Rectal smooth muscle tissue (tissue), 1 donor: ENCODE measurements at regions not wholly inside any gene's neighbourhood (a gene's known extent, or its start where the extent isn't known, plus 50 kb on each side); places are given as distances from the start of the nearest gene placed in this dataset.
A peak's percentile ranks its signal among the peaks of the same experiment; 100 is the strongest.

ENCODE experiments used
- H3K27ac ChIP-seq: one replicate; pipeline ENCODE4 v1.7.0; 2013; ENCODE audit warnings: low read depth, low read length, inconsistent platforms
- H3K27me3 ChIP-seq: one replicate; pipeline ENCODE4 v1.7.0; 2013; ENCODE audit warnings: low read length; ENCODE audit not compliant: control insufficient read depth, insufficient read depth
- H3K36me3 ChIP-seq: one replicate; pipeline ENCODE4 v1.7.0; 2013; ENCODE audit warnings: low read length; ENCODE audit not compliant: control insufficient read depth, insufficient read depth
- H3K4me1 ChIP-seq: one replicate; pipeline ENCODE4 v1.7.0; 2013; ENCODE audit warnings: low read length; ENCODE audit not compliant: control insufficient read depth, insufficient read depth
- H3K4me3 ChIP-seq: one replicate; pipeline ENCODE4 v1.7.0; 2013; ENCODE audit warnings: low read length
- H3K9ac ChIP-seq: one replicate; pipeline ENCODE4 v1.7.0; 2013; ENCODE audit warnings: low read length

DNA sequence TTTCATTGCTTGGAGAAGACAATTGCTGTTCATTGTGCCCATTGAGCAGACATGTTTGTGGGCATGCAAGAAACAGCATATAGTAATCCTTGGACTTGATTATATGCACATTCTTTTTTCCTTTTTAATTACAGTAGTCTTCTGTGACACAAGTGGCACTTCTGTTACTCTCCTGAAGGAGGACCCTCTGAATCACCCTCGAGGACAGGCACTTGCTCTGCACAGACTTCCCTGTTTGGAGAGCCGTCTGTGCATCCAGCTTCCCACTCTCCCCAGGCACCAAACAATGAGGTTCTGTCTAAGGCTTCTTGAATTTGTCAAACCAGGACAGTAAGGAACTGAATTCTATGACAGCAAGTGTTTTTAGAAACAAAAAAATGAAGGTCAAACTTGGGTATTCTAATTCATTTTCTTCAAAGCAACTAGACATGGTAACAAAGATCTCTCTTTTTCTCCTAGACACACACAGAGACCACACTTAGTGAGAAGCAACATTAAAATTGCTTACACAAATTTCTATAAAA lies 844.6 kb upstream of the ID2 start:
- Histone ChIP-seq H3K27ac (no peak overlapping the region), H3K27me3 (no peaks in the 10 kb centered on the region), H3K9ac (no peak overlapping the region), H3K4me1 (peaks cover 2% of the 10 kb centered on the region), H3K36me3 (no peaks in the 10 kb centered on the region), H3K4me3 (no peak overlapping the region)

DNA sequence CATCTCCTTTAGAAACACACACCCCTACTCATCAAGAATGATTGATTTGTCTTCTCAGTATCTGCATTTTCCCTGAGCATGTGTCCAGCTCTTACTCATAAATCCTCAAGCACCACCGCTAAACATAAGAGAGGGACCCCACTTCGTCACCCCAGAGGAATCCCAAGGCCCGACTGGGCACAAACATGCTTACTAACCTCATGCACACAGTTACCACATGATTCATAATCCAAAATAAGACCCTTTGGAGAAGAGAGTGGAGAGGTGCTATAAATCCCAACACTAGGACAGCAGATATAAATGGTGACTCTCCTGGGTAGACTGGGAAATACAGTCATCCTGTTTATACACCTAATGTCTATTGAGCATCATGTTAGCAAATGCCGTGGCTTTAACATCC lies 843.2 kb upstream of the ID2 start:
- no peaks in the 10 kb centered on the region for H3K27me3 ChIP-seq
- H3K4me1 ChIP-seq: peaks cover 2% of the 10 kb centered on the region
- H3K4me3 ChIP-seq: no peak overlapping the region
- H3K27ac ChIP-seq: no peak overlapping the region
- no peaks in the 10 kb centered on the region for H3K36me3 ChIP-seq
- H3K9ac ChIP-seq: no peak overlapping the region

DNA sequence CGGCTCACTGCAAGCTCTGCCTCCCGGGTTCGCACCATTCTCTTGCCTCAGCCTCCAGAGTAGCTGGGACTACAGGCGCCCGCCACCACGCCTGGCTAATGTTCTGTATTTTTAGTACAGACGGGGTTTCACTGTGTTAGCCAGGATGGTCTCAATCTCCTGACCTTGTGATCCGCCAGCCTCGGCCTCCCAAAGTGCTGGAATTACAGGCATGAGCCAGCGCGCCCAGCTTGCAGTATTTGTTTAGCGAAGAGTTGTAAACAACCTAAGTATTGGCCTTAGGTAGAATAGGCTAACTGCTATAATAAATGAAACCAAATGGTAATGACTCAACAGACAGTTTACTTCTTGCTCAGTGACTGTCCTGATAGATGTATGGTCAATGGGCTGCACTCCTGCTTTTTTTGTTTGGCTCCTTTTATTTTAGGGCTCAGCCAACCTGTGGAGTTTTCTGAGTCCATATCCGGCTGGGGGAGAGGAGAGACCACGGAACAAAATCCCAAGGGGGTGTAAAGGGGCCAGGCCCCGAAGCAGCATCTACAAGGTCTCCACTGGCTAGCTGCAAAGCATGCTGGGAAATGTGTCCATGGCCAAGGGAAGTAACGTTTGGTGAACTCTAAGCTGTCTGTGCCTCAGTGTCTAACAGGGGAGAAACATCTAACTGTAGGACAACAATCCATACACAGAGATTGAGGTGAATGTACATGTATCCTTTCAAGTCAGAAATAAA lies 841.0 kb upstream of the ID2 start:
- H3K4me3 ChIP-seq: no peak overlapping the region

DNA sequence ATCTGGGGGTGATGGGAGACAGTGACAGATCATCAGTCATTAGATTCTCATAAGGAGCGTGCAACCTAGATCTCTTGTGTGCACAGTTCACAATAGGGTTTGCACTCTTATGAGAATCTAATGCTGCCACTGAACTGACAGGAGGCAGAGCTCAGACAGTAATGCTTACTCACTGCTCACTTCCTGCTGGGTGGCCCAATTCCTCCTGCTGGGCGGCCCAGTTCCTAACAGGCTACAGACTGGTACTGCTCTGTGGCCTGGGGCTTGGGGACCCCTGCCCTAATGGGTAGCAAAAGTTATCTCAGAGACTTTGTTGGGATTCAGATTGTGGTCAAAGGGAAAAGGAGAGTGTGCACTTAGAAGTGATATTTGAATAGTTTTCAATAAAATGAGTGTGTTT lies 840.1 kb upstream of the ID2 start:
- Histone ChIP-seq H3K36me3 (no peaks in the 10 kb centered on the region), H3K27ac (no peak overlapping the region), H3K4me3 (no peak overlapping the region), H3K27me3 (no peaks in the 10 kb centered on the region), H3K9ac (no peak overlapping the region), H3K4me1 (peaks cover 13% of the 10 kb centered on the region)

More for the DNA sequence above, 841.0 kb upstream of the ID2 start:
- Histone ChIP-seq H3K36me3 (no peaks in the 10 kb centered on the region), H3K27me3 (no peaks in the 10 kb centered on the region), H3K9ac (no peak overlapping the region), H3K4me1 (peaks cover 13% of the 10 kb centered on the region), H3K27ac (no peak overlapping the region)

DNA sequence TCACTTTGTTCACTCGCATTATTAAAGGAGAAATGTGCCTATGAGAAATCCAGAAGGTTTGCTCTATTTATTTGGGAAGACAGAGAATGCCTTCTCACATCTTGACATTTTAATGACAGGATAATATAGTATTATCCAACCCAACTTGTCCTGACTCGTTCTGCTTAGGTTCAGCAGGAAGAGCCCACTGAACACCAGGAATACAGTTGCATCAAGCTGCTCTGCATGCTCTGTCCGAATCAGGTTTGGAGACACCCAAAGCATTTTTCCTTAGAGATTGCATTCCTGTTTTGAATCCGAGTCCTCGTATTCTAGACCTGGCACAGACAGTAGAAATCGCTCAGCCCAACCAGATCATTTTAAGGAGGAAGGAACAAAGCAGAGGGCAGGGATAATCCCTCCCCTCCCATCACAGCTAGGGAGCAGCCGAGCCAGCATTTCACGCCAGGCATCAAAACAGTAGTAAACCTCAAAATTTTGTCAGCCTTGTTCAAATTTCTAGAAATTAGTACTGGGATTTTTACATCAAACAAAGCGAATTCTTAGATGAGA lies 837.4 kb upstream of the ID2 start:
- H3K27me3 ChIP-seq: no peaks in the 10 kb centered on the region
- peaks cover 17% of the 10 kb centered on the region for H3K4me1 ChIP-seq
- no peak overlapping the region for H3K4me3 ChIP-seq
- H3K27ac ChIP-seq: peak overlapping the region; percentile 38
- H3K9ac ChIP-seq: no peak overlapping the region
- H3K36me3 ChIP-seq: no peaks in the 10 kb centered on the region

DNA sequence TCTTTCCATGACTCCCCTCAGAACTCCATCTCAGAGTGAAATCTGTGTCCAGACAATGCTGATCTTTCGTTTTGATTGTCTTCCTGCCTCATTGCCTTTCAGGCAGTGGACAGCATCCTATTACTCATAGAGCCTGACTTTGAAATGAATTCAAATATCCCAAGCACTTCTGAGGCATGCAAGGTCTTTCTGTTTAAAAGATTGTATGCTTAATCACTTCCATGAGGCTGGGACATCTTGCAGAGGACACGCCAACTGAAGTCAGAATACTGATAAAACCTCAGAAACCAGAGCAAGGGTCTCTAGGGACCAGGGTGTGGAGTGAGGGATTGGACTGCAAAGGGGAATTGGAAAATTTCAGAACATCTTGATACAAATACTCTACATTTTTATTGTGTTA lies 836.5 kb upstream of the ID2 start:
- H3K4me3 ChIP-seq: no peak overlapping the region
- no peak overlapping the region for H3K9ac ChIP-seq
- no peaks in the 10 kb centered on the region for H3K27me3 ChIP-seq
- H3K27ac ChIP-seq: no peak overlapping the region
- no peaks in the 10 kb centered on the region for H3K36me3 ChIP-seq
- H3K4me1 ChIP-seq: peaks cover 17% of the 10 kb centered on the region

DNA sequence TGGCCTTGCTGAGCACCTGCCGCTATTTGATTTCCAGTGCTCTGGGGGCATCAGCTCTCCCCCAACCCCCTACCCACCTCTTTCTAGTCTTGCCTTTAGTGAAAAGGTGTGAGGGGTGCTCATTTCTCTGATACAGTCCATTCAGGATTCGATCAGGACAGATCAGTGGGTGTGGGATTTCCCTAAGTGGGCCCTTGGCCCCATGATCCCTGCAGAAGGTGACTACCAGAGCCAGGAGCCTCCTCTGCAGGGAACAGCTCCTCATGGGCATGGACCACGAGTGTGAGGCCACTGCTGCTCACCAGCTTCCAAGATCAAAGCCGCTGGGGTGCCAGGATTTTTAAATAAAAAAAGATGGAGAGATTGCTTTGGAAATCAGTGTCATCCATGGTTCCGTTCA lies 835.2 kb upstream of the ID2 start:
- Histone ChIP-seq H3K27me3 (no peaks in the 10 kb centered on the region), H3K4me3 (no peak overlapping the region), H3K27ac (no peak overlapping the region), H3K36me3 (no peaks in the 10 kb centered on the region), H3K4me1 (peaks cover 17% of the 10 kb centered on the region), H3K9ac (no peak overlapping the region)

DNA sequence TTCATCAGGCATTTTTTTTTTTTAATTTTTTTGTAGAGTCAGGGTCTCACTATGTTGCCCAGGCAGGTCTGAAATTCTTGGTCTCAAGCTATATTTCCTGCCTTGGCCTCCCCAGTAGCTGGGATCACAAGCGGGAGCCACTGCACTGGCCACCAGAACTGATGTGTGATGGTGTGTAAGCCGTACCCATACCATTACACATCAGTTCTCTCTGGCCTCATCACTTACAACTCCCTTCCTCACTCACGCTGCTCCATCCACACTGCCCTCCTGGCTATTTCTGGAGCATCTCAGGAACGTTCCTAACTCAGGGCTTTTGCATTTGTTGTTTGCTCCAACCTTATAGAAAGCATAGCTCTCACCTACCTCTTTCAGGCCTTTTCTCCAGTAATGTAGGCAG lies 834.5 kb upstream of the ID2 start:
- Histone ChIP-seq H3K4me3 (no peak overlapping the region), H3K27ac (peak overlapping the region; percentile 25), H3K36me3 (no peaks in the 10 kb centered on the region), H3K9ac (no peak overlapping the region), H3K4me1 (peaks cover 17% of the 10 kb centered on the region), H3K27me3 (no peaks in the 10 kb centered on the region)

DNA sequence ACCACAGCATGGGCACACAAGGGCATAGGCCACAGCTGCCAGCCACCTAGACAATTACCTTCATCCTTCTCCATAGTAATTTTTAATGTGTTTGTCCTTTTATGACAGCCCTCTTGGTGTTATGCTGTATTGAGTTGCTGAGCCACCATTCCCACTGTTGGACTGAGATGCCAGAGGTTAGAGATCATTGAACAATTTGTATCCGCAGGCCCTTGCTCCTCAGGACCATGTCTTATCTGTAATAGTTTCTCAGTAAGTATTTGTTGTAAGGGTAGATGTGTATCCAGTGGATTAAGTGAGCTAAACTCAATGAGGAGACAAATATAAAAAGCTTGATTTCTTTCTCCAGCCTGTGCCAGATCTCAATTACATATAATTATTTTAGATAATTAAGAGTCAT lies 832.8 kb upstream of the ID2 start:
- Histone ChIP-seq H3K4me3 (no peak overlapping the region), H3K9ac (no peak overlapping the region), H3K27ac (no peak overlapping the region), H3K36me3 (no peaks in the 10 kb centered on the region), H3K27me3 (no peaks in the 10 kb centered on the region), H3K4me1 (peaks cover 17% of the 10 kb centered on the region)

DNA sequence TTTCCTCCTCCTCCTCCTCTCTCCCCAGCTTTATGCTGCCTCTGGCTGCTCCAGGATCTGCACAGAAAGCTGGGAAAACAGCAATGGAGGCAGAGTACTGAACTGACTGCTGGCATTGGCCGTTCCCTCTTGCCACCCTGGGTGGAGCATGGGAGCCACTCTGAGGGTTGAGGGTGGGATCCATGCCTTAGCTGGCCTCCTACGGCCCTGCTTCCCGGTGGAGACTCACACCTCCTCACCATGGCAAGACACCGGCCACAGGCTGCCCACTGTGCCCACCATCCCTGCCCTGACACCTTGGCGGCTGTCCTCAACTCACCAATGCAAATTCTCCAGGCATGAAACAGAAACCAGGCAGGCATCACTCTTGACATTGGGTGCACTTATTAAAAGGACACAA lies 832.3 kb upstream of the ID2 start:
- H3K4me1 ChIP-seq: peaks cover 12% of the 10 kb centered on the region
- no peak overlapping the region for H3K9ac ChIP-seq
- no peaks in the 10 kb centered on the region for H3K27me3 ChIP-seq
- H3K36me3 ChIP-seq: no peaks in the 10 kb centered on the region
- H3K4me3 ChIP-seq: no peak overlapping the region
- no peak overlapping the region for H3K27ac ChIP-seq

DNA sequence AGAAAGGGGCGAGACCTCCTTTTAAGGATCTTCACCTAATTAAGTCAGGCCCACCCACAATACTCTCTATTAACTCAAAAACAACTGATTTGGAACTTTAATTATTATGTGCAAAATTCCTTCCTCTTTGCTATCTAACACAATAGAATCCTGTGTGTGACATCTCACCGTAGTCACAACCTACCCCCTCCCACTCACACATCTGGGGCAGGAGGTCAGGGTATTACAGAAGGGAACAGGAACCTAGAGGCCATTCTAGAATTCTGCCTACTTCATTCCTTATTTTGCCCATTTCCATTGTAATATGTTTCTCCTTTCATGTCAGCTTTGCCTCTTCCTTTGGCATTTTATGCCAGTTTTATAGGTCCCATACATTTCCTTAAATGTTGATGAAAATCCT lies 829.3 kb upstream of the ID2 start:
- Histone ChIP-seq H3K36me3 (no peaks in the 10 kb centered on the region), H3K27ac (no peak overlapping the region), H3K4me1 (peaks cover 3% of the 10 kb centered on the region), H3K27me3 (no peaks in the 10 kb centered on the region), H3K4me3 (no peak overlapping the region), H3K9ac (no peak overlapping the region)

DNA sequence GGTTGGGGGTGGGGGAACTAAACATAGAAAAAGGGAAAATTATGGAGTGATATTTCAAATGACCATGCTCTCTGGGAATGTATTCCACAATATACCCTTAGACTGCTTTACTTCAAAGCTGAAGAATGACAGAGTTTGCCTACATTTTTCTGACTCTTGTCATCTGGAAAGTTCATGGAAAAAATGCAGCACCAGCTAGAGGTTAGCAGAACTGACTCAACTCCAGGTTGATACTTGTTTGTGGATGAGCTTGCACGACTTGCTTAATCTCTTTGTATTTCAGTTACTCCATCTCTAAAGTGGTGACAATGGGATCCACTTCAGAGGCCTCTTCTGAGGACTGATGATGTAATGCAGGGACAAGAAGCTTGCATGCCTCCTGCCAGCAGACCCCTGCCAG lies 824.0 kb upstream of the ID2 start:
- no peaks in the 10 kb centered on the region for H3K27me3 ChIP-seq
- no peaks in the 10 kb centered on the region for H3K36me3 ChIP-seq
- no peaks in the 10 kb centered on the region for H3K4me1 ChIP-seq
- no peak overlapping the region for H3K9ac ChIP-seq
- no peak overlapping the region for H3K4me3 ChIP-seq
- no peak overlapping the region for H3K27ac ChIP-seq

DNA sequence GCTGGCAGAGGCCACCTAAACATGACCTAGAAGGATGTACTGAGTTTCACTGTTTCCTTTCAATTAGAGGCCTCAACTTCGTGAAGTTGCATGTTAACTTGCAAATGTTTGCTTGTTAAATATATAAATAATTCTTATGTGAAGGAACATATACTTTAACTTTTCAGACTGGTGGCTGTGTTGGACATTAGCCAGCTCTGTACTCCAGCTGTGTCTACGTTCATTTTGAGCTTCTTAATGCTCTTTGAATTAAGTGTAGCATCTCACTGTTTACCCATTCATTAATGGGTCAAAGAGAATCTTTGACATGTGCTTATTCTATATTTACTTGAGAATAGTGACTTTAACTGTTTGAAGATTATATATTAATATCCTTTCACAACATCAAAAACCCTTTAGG lies 823.2 kb upstream of the ID2 start:
- Histone ChIP-seq H3K27ac (no peak overlapping the region), H3K4me1 (no peaks in the 10 kb centered on the region), H3K27me3 (no peaks in the 10 kb centered on the region), H3K4me3 (no peak overlapping the region), H3K9ac (no peak overlapping the region), H3K36me3 (no peaks in the 10 kb centered on the region)
